Tibial nerve (tissue), 4 donors: ENCODE measurements at regions not wholly inside any gene's neighbourhood (a gene's known extent, or its start where the extent isn't known, plus 50 kb on each side); places are given as distances from the start of the nearest gene placed in this dataset.
A peak's percentile ranks its signal among the peaks of the same experiment; 100 is the strongest.
"Not testable (repeated sequence)": the region's sequence is repeated elsewhere in the genome, so short reads cannot be mapped to it uniquely, and the experiment has no call there.

Source experiments
- DNase-seq, 2 donors: peaks; one replicate each; pipeline ENCODE4 v3.0.0-alpha.2; 2019; ENCODE audit warnings: low spot score in 2 of 2
- H3K27ac ChIP-seq, 4 donors: fragments of 200-600 bp; sonication (generic) in 3 of 4; one replicate each; pipeline ENCODE4 v1.5.1; 2017 to 2019; ENCODE audit warnings: mild to moderate bottlenecking in 1 of 4
- H3K27me3 ChIP-seq, 2 donors: fragments of 200-600 bp; sonication (generic) in 1 of 2; one replicate each; pipeline versions ENCODE4 v1.5.1 to v1.6.0; 2017 to 2019
- H3K36me3 ChIP-seq, 3 donors: fragments of 200-600 bp; sonication (generic); one replicate each; pipeline ENCODE4 v1.5.1; 2018 to 2019
- H3K4me1 ChIP-seq, 4 donors: fragments of 200-600 bp; sonication (generic) in 3 of 4; one replicate each; pipeline ENCODE4 v1.5.1; 2017 to 2019
- H3K4me3 ChIP-seq, 4 donors: fragments of 200-600 bp; sonication (generic) in 3 of 4; one replicate each; pipeline ENCODE4 v1.5.1; 2017 to 2019; ENCODE audit warnings: mild to moderate bottlenecking in 1 of 4, moderate library complexity in 1 of 4
- H3K9me3 ChIP-seq, 4 donors: fragments of 200-600 bp; sonication (generic) in 3 of 4; one replicate each; pipeline ENCODE4 v1.5.1; 2017 to 2019
- EP300 ChIP-seq, 2 donors: sonication (generic); formaldehyde crosslinking; IDR thresholded peaks; one replicate each; pipeline ENCODE4 v1.6.1; 2017; ENCODE audit warnings: antibody characterized with exemption in 2 of 2, mild to moderate bottlenecking in 1 of 2
- POLR2A ChIP-seq, 2 donors: fragments of 450-650 bp; IDR thresholded peaks; one replicate each; pipeline ENCODE4 v1.6.1; 2017; ENCODE audit warnings: antibody characterized with exemption in 2 of 2, mild to moderate bottlenecking in 2 of 2, moderate library complexity in 2 of 2
- whole genome bisulfite sequencing, 2 donors: methylation state at CpG; one replicate each; pipeline ENCODE4 v1.1.5; 2018; 5-methylcytosine and 5-hydroxymethylcytosine counted together
- TF ChIP-seq, protein P1 (sequence below), 5 experiments: fragments of 200-600 bp in 3 of 5; fragments of 450-650 bp in 2 of 5; sonication (generic) in 3 of 5; IDR thresholded peaks; one replicate each; pipeline ENCODE4 v1.5.1; 2016 to 2019; ENCODE audit warnings: antibody characterized with exemption in 5 of 5, mild to moderate bottlenecking in 3 of 5, moderate library complexity in 2 of 5

DNA sequence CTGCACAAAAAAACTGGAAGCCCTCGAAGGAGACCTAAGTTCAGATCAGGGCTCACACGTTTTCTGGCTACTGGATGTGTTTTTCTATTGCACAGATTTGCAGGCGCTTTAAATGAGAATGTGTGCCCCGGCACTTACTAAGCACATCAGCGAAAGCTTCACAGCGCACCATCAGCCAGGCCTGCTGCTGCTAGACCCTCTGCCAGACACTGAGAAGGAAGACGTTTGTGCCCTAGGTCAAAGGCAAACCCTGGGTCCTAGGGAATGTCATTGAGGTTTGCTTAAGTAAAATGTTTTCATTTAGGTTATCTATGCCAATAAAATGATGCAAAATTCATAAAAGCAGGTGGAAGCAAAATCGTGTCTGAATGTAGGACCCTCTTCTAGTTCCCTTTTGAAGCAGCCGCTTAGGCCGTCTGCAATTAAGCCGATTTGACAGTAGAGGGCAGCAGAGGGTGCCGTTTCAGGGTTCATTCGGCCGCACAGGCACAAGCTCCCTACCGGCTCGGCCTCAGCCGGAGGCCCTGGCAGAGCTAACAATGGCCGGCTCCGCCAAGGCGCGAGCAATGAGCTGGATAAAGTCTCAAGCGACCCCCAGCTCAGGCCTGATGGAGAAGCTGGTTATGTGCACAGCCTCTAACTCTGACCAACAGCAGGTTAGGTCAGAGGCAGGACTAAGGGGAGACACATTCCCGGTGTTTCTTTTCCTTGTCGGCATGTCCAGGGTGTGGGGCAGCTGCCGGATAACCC lies 107.2 kb upstream of the FOXA2 start:
- Histone ChIP-seq H3K27me3 (no peaks in the 10 kb centered on the region), H3K36me3 (no peaks in the 10 kb centered on the region), H3K4me3 (peak overlapping the region in 2 of 4 donors; percentile 1 to 4), H3K4me1 (peaks cover 0 to 5% (median 0%) of the 10 kb centered on the region in 4 donors), H3K27ac (no peak overlapping the region), H3K9me3 (no peaks in the 10 kb centered on the region)
- TF ChIP-seq, protein P1, sequence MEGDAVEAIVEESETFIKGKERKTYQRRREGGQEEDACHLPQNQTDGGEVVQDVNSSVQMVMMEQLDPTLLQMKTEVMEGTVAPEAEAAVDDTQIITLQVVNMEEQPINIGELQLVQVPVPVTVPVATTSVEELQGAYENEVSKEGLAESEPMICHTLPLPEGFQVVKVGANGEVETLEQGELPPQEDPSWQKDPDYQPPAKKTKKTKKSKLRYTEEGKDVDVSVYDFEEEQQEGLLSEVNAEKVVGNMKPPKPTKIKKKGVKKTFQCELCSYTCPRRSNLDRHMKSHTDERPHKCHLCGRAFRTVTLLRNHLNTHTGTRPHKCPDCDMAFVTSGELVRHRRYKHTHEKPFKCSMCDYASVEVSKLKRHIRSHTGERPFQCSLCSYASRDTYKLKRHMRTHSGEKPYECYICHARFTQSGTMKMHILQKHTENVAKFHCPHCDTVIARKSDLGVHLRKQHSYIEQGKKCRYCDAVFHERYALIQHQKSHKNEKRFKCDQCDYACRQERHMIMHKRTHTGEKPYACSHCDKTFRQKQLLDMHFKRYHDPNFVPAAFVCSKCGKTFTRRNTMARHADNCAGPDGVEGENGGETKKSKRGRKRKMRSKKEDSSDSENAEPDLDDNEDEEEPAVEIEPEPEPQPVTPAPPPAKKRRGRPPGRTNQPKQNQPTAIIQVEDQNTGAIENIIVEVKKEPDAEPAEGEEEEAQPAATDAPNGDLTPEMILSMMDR (IDR thresholded peaks at IDR 0.05), result peak; percentile 82 to 90 (median 84)
- no peak for TF ChIP-seq EP300 (IDR thresholded peaks at IDR 0.05)
- DNase-seq, result peak; percentile 62 to 63
- WGBS, 2 donors, result 26 to 38% methylated on average over 17 to 25 of the region's 25 CpGs

DNA sequence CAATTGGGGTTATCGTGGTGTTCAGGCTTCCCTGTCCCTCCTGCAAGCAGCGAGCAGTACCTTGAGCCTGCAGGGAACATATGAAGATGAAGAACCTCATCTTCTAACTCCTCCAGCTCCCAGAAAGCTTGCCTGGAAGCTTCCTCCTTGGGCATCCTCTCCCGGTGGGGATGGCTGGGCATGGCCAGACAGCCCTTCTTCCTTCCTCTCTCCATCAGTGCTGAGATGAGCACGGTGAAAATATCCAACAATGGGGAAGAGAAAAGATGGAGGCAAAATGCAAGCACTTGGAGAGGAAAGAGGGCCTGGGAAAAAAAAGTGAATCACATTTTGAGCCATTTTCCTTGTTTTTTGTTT lies 107.7 kb upstream of the FOXA2 start:
- peaks cover 0 to 5% (median 0%) of the 10 kb centered on the region in 4 donors for H3K4me1 ChIP-seq

DNA sequence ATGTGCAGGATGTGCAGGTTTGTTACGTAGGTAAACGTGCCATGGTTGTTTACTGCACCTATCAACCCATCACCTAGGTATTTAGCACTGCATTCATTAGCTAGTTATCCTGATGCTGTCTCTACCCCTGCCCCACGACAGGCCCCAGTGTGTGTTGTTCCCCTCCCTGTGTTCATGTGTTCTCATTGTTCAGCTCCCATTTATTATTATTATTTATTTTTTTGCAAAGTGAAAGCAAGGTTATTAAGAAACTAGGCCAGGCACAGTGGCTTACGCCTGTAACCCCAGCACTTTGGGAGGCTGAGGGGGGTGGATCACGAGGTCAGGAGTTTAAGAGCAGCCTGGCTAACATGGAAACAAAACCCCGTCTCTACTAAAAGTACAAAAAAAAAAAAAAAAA lies 108.2 kb upstream of the FOXA2 start:
- not testable (repeated sequence) for H3K27ac ChIP-seq, DNase-seq, H3K9me3 ChIP-seq, H3K4me1 ChIP-seq, H3K4me3 ChIP-seq, H3K36me3 ChIP-seq, H3K27me3 ChIP-seq
- 82 to 84% methylated on average over 6 of the region's 6 CpGs for WGBS, 2 donors

More for the DNA sequence above, 107.7 kb upstream of the FOXA2 start:
- 52 to 62% methylated on average over 4 of the region's 4 CpGs for WGBS, 2 donors
- no peak for DNase-seq
- H3K4me3 ChIP-seq, result peak overlapping the region in 1 of 4 donors; percentile 4
- no peaks in the 10 kb centered on the region for H3K9me3 ChIP-seq
- no peaks in the 10 kb centered on the region for H3K27me3 ChIP-seq
- no peak for TF ChIP-seq POLR2A (IDR thresholded peaks at IDR 0.05)
- no peak for TF ChIP-seq EP300 (IDR thresholded peaks at IDR 0.05)
- TF ChIP-seq, protein P1 (IDR thresholded peaks at IDR 0.05), result no peak
- no peaks in the 10 kb centered on the region for H3K36me3 ChIP-seq
- H3K27ac ChIP-seq, result no peak overlapping the region

DNA sequence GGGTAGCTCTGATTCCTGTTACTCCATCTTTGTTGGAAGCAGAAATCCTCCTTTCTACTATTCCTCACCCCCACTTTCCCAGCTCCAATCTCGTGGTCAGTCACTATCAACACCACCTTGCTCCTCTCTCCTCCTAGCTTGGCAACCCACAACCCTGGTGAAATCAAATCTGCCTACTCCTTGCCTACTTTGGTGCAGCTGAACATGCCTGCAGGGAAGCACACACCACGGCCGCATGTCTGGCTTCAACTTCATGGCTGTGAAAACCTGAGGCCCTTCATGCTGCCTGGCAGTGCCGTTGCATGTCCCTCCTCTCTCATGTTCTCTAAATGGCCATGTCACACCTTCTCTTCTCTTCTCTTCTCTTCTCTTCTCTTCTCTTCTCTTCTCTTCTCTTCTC lies 112.4 kb upstream of the FOXA2 start:
- no peaks in the 10 kb centered on the region for H3K36me3 ChIP-seq
- 80 to 88% methylated on average over 4 of the region's 4 CpGs for WGBS, 2 donors

DNA sequence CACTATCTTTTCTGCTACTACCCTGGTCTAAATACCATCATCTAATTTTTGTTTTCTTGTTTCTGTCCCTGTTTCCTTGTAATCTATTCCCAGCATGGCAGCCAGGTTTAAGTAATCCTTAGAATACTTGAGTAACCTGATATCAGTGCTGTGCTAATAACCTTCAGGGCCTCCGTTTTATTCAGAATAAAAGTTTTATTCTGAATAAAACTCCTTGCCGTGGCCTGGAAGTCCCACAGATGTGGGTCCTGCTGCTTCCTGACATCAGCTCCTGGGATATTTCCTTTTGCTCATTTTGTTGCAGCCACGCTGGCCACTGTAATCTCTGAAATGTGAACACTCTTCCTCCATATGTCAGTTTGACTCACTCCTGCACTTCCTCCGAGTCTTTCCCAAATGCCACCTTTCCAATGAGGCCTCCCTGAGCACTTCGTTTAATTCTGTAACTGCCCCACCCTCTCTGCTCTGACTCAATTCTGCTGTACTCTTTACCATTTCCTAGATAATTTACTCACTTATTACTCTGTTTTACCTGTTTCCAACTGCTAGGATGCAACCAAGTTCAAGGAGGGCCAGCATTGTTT lies 114.0 kb upstream of the FOXA2 start:
- 80 to 82% methylated on average over 5 of the region's 5 CpGs for WGBS, 2 donors
- Histone ChIP-seq H3K27me3 (no peaks in the 10 kb centered on the region), H3K4me1 (peaks cover 0 to 6% (median 0%) of the 10 kb centered on the region in 4 donors), H3K4me3 (no peak overlapping the region), H3K9me3 (peaks cover 0 to 15% (median 0%) of the 10 kb centered on the region in 4 donors), H3K36me3 (no peaks in the 10 kb centered on the region), H3K27ac (no peak overlapping the region)
- DNase-seq, result no peak
- TF ChIP-seq, protein P1 (IDR thresholded peaks at IDR 0.05), result no peak
- TF ChIP-seq POLR2A (IDR thresholded peaks at IDR 0.05) (no peak), EP300 (IDR thresholded peaks at IDR 0.05) (no peak)

More for the DNA sequence above, 112.4 kb upstream of the FOXA2 start:
- no peak overlapping the region for H3K4me3 ChIP-seq
- H3K27ac ChIP-seq, result no peak overlapping the region
- H3K27me3 ChIP-seq, result no peaks in the 10 kb centered on the region
- TF ChIP-seq, protein P1 (IDR thresholded peaks at IDR 0.05), result no peak
- TF ChIP-seq POLR2A (IDR thresholded peaks at IDR 0.05), result no peak
- no peak for TF ChIP-seq EP300 (IDR thresholded peaks at IDR 0.05)
- DNase-seq, result no peak
- peaks cover 0 to 8% (median 0%) of the 10 kb centered on the region in 4 donors for H3K9me3 ChIP-seq
- H3K4me1 ChIP-seq, result peaks cover 0 to 11% (median 0%) of the 10 kb centered on the region in 4 donors
